Effector CD8-positive, alpha-beta T cell (primary cell): ENCODE measurements at regions not wholly inside any gene's neighbourhood (a gene's known extent, or its start where the extent isn't known, plus 50 kb on each side); places are given as distances from the start of the nearest gene placed in this dataset.

Experiments
- DNase-seq: peaks from one replicate; lab custom pipeline; 2025; lab: John Stamatoyannopoulos, UW

DNA sequence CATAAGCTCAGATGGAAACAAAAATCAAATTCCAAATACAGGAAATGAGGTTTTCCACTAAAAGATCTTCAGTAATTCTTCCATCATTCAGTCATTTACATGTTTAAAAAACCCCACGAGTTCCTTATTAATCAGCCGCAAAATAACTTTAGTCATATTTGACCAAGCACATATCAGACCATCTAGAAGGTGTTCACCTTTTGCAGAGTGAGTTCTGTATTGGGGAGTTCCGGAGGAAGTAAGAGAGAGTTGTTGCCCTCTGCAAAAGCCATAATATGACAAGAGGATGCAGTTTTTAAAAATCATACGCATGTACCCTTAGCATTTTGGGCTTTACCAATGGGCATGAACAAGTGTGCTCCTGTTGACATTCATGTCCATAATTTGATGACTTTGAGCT, 61.6 kb downstream of the CCR1 start:
- no peak for DNase-seq

DNA sequence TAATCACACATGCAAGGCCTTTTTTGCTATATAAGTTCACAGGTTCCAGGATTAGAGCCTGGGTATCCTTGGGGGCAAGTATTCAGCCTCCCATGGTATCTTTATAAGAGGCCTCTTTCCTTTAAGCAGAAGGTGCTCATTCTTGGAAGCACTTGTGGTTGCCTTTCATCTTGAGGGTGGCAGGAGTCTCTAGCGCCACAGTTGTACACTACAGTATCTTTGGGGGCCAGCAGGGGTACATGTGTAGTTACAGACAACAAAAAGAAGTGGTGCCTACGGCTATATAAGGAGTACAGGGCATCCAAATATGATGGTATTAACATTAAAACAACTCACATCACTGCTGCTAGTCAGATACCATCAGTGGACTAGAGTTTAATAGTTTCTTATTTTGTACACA, 62.1 kb downstream of the CCR1 start:
- DNase-seq, result no peak

DNA sequence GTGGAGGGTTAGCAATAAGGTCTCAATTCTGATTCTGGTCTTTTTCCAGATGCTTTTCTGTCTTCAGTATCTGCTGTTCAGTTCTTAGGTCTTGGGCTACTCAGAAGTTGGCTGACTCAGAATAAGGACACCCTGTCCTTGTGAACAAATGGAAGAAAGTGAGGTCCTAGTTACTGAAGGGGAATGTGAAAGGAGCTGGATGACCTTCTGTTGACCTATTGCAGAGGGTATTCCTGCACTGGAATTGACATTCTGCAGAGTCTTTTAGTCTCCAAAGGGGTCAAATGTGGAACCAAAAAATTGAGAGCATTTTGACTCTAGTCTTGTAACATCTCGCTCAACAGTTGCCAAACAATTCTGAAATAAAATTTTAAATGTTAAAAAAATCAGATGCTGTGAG, 63.0 kb downstream of the CCR1 start:
- DNase-seq, result no peak

DNA sequence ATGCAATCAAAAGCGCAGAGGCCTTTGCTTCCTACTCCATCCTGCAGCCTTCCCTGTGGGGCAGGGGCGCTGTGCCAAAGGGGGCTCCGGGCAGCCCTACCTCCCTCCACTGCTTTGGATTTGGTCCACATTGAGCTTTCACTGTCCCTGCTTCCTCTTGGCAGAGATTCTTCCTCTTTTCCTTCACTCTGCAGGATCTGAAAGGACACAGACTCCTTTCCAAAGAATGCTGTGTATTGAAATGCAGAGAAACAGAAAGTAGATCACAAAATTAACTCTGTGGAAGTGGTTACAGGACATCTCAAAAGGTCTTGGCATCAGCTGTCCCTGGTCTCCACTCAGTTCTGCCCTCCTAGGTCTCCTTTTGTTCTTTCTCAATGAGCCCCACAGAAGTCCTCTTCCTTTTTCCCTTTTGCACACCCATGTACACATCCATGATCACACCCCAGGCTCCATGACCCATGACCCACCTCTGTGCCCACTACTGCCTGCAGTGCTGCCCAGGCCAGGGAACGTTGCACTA, 64.1 kb downstream of the CCR1 start:
- DNase-seq, result no peak

DNA sequence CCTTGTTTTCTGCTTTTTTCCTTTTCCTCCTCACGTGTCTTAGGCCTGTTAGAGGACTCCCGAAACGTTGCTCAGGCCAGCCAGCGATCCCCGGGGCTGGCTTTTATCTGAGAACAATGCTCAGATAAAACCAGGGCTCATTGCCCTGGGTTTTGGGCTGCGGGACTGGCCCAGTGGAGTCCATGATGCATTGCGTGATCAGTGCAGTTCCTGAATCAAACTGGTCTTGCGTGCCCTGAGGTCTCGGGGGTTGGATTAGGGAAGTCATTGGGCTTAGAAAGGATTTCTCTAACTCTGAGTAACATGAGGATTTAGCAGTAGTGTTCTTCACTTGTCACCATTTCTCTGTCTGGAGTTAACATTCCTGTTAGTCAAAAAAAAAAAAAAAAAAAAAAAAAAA, 66.3 kb downstream of the CCR1 start:
- DNase-seq, result no peak

DNA sequence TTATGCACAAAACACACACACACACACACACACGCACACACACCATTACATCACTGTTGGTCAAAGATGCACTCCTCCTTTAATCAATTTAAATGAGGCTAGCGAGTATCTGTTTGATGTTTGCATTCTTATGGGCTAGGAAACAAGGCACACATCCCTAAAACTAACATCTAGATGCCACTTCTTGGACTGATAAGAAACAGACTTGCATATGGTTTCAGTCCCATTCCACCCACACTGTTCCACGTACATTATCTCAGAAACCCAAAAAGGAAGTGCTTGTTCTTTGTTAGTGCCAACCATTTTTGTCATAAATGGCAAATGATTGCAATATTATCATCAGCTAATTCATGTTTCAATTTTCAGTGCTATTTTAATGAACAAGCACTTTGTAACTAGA, 69.5 kb downstream of the CCR1 start:
- no peak for DNase-seq

DNA sequence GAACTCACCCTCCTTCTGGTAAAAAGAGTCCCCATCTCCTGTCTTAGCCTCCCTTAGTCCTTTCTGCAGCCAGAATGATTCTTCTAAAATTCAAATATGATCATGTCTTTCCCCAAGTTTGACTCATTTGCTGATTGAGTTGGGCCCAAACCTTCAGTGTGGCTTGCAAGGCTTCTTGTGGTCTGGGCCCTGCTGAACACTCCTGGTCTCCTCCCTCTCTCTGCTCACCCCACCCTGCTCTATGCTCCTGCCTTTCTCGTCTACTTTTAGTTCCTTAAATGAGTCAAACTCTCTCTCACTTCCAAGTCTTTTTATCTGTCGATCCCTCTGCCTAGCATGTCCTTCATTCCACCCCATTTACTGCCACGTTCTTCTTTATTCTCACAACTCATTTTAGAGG, 72.6 kb downstream of the CCR1 start:
- no peak for DNase-seq

DNA sequence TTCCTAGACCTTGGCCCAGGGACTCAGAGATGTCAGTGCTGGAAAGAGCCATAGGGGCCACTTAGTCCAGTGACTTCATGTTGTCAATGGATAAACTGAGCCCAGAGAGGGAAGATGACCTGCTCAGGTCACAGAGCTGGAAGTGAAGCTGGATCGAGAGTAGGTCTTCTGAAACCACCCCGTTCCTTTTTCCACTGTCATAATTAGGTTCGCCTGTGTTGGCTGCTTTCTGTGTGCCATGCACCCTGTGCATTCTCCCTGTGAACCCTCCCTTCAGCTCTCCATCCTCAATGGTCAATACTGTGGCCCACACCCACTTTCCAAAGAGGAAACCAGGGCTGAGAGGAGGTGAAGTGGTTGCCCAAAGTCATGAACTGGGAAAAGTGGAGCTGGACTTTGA, 74.8 kb downstream of the CCR1 start:
- DNase-seq, result no peak

- DNase-seq, result no peak
Measured at GRCh38 chr3:46132565-46132964, 75.5 kb downstream of the CCR1 start.

DNA sequence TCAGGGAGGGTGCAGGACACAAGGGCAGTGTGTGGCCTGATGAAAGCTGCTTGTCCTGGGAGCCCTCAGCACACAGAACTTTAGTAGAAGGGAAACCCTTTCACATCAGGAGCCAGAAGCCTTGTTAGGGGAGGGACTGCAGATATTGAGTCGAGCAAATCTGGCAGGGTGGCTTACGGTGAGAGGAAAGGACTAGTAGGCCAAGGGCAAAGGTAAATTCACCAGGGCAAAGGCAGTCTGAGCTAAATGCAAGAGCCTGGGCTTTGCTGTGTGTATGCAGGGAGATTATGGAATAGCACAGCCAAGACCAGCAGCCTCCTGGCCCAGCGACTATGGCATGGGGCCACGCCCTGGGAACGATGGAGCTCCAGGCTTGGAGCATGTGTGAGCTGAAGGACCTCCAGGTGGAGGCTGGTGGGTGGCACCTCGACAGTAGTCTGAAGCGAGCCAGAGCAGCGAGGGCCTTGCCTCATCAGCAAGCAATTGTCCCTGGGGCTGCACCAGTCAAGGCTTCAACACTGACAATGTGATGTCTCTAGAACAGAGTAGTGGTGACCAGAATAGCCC, 76.1 kb downstream of the CCR1 start:
- DNase-seq, result no peak

DNA sequence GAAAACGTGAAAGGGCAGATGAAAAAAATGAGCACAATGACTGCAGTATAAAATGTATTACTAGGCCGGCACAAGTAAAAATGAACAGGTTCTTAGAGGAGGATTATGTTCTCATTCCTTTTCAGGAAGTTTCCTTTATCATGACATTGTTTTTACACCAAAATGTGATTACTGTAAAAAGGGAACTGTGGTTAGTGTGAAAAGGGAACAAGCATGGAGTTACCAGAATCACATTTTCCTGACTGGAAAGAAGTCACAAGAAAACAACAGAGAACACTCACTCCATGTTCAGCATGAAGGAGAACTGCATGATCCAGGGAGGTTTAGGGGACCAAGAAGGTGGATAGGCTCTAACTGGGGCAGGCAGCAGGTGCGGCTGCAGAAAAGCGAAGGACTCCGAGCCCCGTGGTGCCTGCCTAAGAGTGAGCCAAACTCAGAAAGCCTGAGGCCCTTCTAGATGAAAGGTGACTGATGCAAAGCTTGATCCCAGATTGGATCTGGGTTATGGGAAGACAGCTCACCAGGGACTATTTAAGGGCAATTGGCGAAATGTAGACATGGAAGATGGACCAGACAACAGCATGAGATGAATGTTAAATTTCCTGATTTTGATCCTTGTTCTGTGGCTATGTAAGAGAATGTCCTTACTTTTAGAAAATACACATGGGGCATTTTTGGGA, 77.3 kb downstream of the CCR1 start:
- no peak for DNase-seq

DNA sequence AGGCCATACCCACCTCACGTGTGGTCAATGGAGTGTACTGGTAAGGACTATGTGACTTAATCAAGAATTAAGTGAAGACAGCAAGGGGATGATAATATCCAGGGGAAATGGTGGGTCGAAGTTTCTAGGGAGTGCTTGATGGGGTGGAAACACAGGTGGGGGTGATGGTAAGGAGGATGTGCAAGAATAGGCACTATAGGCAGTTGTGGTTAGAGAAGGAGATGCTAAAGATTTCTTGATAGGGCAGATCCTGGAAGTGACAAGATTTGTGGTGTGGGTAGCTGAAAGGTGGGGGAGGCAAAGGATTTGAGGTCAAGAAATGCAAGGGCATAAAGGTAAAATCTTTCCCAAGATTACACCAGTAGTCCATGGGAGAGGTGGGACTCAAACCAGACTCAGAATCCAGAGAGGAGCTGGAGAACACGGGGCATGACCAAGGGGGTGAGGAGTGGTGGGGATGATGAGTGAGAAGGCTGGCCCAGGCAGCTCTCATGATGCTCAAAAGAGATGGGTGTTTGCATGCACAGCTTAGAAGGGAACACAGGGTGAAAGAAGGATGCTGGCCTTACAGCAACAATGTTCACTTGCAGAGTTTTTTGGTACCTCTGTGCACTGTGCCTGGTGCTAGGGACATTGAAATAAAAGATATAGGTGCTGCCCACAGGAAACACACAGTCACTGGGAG, 78.4 kb downstream of the CCR1 start:
- no peak for DNase-seq

- no peak for DNase-seq
Measured at GRCh38 chr3:46127503-46127902, 80.6 kb downstream of the CCR1 start.

DNA sequence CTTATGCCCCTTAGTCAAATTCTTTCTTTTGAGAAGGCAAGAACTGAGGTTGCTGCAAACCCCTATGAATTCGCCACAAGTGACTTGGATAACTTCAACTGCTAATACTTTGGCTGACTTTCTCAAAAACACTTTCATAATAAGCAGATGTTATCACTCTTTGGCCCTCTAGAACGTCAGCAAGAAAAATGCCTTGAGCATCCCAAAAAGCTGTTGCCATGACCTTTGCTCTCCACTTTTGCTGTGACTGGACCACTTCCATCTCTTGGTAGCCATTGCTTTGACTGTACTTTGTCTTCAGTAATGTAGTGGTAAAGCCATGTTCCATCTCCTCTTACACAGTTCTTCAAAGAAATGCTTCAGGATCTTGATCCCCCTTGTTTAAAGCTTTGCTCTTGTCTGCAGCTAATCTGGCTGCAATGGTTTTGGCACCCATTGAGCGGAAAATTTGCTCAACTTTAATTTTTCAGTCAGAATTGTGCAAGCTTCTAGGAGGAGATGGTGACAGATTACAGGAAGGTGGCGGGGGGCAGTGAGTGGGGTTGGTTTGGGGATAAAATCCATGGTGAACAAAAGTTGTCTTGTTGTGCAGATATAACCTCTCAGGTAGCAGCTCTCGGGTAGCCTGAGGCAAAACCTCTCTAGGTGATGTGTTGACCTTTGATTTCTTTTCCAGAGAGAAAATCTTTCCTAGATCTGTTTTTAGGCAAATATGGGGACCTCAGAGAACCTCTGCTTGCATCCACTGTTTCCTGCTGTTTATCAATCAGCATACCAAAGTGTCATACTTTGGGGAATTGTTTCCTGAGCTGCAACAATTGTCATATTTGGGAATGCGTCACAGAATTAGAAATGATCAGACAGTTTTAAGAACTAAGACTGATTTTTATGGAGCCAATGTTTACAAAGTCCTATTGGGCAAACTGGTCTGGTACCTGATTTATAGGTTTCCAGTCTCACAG, 83.6 kb downstream of the CCR1 start:
- DNase-seq, result no peak

DNA sequence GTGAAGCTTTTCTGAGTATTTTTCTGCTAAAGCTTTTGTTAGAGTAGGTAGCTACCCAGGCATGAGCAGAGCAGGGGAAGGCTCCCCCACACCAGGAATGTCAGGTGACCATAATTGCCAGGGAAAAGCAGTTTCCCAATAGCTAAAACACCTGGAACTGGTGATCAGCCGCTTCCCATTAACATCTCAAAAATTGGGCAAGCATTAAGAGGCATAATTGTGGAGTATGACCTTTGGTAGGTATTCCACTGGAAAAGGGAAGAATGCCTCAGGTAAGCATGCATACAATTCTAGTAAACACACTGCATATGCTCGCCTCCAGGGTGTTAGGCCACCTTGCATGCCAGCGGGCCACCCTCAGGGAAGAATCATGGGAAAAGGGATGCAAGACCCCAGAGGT, 84.5 kb downstream of the CCR1 start:
- no peak for DNase-seq

- DNase-seq, result no peak
Measured at GRCh38 chr3:46122091-46122490, 86.0 kb downstream of the CCR1 start.

DNA sequence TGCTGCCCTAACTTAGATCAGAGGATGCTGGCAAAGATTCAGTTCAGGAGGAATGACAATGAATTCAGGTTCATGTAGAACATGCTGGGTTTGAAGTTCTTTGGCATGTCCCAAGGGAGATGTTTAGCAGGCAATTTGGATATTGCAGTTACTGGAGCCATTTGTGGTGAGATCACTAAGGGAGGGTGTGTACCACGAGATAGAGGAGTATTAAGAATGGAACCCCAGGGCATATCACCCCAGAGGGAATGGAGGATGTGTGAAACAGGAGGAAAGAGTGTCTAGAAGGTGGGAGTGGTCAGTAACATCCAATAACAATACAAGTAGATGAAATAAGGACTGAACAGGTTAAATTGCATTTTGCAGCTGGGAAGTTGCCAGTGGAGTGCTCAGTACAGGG, 87.1 kb downstream of the CCR1 start:
- DNase-seq, result no peak

DNA sequence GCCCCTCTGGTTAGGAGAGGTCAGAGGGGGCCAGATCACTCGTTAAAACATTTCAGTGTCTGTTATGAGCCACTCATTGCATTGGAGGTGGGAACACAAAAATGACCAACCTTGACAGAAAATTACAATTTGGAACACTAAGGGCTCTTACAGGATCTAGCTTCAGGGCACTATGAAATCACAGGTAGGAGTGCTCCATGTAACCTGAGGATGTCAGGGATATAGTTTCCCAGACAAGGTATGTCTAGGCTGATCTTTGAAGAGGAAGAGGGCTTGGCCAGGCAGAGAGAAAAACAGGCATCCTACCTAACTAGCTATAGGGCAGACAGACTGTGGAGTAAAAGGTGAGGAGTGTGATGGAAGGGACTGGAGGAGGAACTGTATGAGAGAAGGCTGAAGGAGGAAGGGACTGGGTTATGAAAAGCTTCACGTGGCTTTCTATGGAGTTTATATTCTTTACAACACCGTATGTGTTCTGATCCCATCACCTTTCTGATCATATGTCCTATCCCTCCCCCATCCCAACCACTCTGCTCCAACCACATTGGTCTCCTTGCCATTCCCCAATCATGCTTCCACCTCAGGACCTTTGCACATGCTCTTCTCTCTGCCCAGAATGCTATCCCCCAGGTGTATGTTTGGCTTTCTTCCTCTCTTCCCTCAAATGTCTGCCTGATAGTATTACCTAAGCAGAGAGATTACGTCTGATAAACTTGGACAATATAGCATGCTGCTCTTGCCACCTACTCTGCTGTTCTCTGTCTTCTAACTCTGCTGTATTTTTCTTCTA, 88.2 kb downstream of the CCR1 start:
- no peak for DNase-seq

GRCh38 chr3:46119253-46119652, 88.9 kb downstream of the CCR1 start:
- DNase-seq, result no peak

DNA sequence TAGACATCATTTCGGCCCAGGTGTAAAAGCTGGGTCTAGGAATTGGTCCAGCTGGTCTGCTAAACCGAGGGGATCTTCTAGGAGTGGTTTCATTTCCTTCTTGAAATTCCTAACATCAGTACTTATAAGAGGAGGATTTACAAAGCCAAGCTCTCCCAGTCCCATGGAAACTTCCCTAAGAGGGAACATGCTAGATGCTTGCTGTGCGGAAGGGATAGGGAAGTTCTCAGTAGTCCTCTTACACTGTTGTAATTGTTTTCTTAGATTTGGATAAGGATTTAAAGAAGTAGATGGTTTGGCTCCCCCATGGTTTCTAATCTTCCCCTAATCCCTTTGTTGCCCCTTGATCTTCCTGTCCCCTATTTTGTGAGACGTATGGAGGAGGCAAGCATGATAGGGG, 89.7 kb upstream of the XCR1 start:
- no peak for DNase-seq

DNA sequence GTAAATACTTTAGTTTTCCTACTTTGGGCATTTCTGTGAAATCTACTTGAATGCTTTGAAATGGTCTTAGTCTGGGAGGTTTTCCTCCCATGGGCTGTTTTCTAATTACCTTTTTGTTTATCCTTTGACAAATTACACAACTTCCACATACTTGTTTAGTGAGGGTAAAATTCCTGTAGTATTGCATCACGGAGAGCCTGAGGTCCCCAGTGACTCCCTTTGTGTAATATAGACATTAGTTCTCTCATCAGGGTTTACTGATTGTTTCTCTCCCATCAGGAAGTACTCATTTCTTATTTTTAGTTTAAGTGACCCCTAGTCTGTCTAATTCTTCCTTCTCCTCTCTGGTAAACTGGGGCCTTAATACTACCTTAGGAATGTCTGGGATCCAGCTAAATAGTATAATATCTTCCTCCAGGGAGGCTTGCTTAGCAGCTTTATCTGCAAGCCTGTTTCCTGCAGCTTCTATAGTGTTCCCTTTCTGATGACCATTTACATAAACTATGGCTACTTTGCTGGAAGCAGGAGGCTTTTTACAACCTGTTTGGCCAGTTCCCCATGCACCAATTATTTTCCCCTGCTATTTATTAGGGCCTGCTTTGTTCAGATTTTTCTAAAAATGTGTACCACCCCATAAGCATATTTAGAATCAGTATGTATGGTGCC, 87.2 kb upstream of the XCR1 start:
- no peak for DNase-seq
